ENCODE measurements at regions not wholly inside any gene's neighbourhood (a gene's known extent, or its start where the extent isn't known, plus 50 kb on each side); places are given as distances from the start of the nearest gene placed in this dataset.

- no peak overlapping the region for H3K27ac ChIP-seq (ENCODE audit: low read depth, low read length, poor library complexity, severe bottlenecking)
- H3K79me2 ChIP-seq (ENCODE audit: insufficient read depth, low read length) = no peaks in the 10 kb centered on the region
- no peaks in the 10 kb centered on the region for H4K20me1 ChIP-seq (ENCODE audit: insufficient read depth, low read length)
- H3K4me3 ChIP-seq (ENCODE audit: low read depth, low read length, poor library complexity, severe bottlenecking) = no peak overlapping the region
- TF ChIP-seq EZH2 (IDR thresholded peaks at IDR 0.05; ENCODE audit: borderline replicate concordance, low read length) = no peak
- TF ChIP-seq, protein P1, sequence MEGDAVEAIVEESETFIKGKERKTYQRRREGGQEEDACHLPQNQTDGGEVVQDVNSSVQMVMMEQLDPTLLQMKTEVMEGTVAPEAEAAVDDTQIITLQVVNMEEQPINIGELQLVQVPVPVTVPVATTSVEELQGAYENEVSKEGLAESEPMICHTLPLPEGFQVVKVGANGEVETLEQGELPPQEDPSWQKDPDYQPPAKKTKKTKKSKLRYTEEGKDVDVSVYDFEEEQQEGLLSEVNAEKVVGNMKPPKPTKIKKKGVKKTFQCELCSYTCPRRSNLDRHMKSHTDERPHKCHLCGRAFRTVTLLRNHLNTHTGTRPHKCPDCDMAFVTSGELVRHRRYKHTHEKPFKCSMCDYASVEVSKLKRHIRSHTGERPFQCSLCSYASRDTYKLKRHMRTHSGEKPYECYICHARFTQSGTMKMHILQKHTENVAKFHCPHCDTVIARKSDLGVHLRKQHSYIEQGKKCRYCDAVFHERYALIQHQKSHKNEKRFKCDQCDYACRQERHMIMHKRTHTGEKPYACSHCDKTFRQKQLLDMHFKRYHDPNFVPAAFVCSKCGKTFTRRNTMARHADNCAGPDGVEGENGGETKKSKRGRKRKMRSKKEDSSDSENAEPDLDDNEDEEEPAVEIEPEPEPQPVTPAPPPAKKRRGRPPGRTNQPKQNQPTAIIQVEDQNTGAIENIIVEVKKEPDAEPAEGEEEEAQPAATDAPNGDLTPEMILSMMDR (IDR thresholded peaks at IDR 0.05; ENCODE audit: low read length) = no peak
- no peak overlapping the region for H2AFZ ChIP-seq (ENCODE audit: low read length)
- no peak overlapping the region for H3K4me2 ChIP-seq (ENCODE audit: low read length)
- H3K27me3 ChIP-seq (ENCODE audit: insufficient read depth, low read length) = no peaks in the 10 kb centered on the region
- no peaks in the 10 kb centered on the region for H3K4me1 ChIP-seq (ENCODE audit: insufficient read depth, low read length, severe bottlenecking)
- no peak overlapping the region for H3K9ac ChIP-seq (ENCODE audit: low read length)
- H3F3A ChIP-seq (ENCODE audit: insufficient read depth, low read length) = no peaks in the 10 kb centered on the region
- no peaks in the 10 kb centered on the region for H3K9me2 ChIP-seq (ENCODE audit: low read depth, low read length)
- no peaks in the 10 kb centered on the region for H3K9me3 ChIP-seq (ENCODE audit: low read length)
- H3K36me3 ChIP-seq (ENCODE audit: insufficient read depth, low read length) = no peaks in the 10 kb centered on the region
Observed at GRCh38 chr10:64039198-64039597, 518.0 kb downstream of the REEP3 start.

GRCh38 chr10:64040781-64041180, 519.6 kb downstream of the REEP3 start:
- no peaks in the 10 kb centered on the region for H3K79me2 ChIP-seq (ENCODE audit: insufficient read depth, low read length)
- no peaks in the 10 kb centered on the region for H3F3A ChIP-seq (ENCODE audit: insufficient read depth, low read length)
- no peak overlapping the region for H3K4me3 ChIP-seq (ENCODE audit: low read depth, low read length, poor library complexity, severe bottlenecking)
- no peaks in the 10 kb centered on the region for H3K9me2 ChIP-seq (ENCODE audit: low read depth, low read length)
- H3K27me3 ChIP-seq (ENCODE audit: insufficient read depth, low read length) = no peaks in the 10 kb centered on the region
- no peak overlapping the region for H3K9ac ChIP-seq (ENCODE audit: low read length)
- H3K4me1 ChIP-seq (ENCODE audit: insufficient read depth, low read length, severe bottlenecking) = no peaks in the 10 kb centered on the region
- no peaks in the 10 kb centered on the region for H3K36me3 ChIP-seq (ENCODE audit: insufficient read depth, low read length)
- H4K20me1 ChIP-seq (ENCODE audit: insufficient read depth, low read length) = no peaks in the 10 kb centered on the region
- H3K9me3 ChIP-seq (ENCODE audit: low read length) = no peaks in the 10 kb centered on the region
- H3K4me2 ChIP-seq (ENCODE audit: low read length) = no peak overlapping the region
- no peak overlapping the region for H2AFZ ChIP-seq (ENCODE audit: low read length)
- no peak for TF ChIP-seq EZH2 (IDR thresholded peaks at IDR 0.05; ENCODE audit: borderline replicate concordance, low read length)
- TF ChIP-seq, protein P1 (IDR thresholded peaks at IDR 0.05; ENCODE audit: low read length) = no peak
- H3K27ac ChIP-seq (ENCODE audit: low read depth, low read length, poor library complexity, severe bottlenecking) = no peak overlapping the region

GRCh38 chr10:64041185-64041988, 520.2 kb downstream of the REEP3 start:
- Histone ChIP-seq H3K27me3 (ENCODE audit: insufficient read depth, low read length) (no peaks in the 10 kb centered on the region), H2AFZ (ENCODE audit: low read length) (no peak overlapping the region), H3K9me2 (ENCODE audit: low read depth, low read length) (no peaks in the 10 kb centered on the region), H3K4me2 (ENCODE audit: low read length) (no peak overlapping the region), H3K4me1 (ENCODE audit: insufficient read depth, low read length, severe bottlenecking) (no peaks in the 10 kb centered on the region), H3K36me3 (ENCODE audit: insufficient read depth, low read length) (no peaks in the 10 kb centered on the region), H4K20me1 (ENCODE audit: insufficient read depth, low read length) (no peaks in the 10 kb centered on the region), H3K4me3 (ENCODE audit: low read depth, low read length, poor library complexity, severe bottlenecking) (no peak overlapping the region), H3K9me3 (ENCODE audit: low read length) (no peaks in the 10 kb centered on the region), H3K79me2 (ENCODE audit: insufficient read depth, low read length) (no peaks in the 10 kb centered on the region), H3F3A (ENCODE audit: insufficient read depth, low read length) (no peaks in the 10 kb centered on the region), H3K27ac (ENCODE audit: low read depth, low read length, poor library complexity, severe bottlenecking) (no peak overlapping the region), H3K9ac (ENCODE audit: low read length) (no peak overlapping the region)
- TF ChIP-seq EZH2 (IDR thresholded peaks at IDR 0.05; ENCODE audit: borderline replicate concordance, low read length) = no peak
- TF ChIP-seq, protein P1 (IDR thresholded peaks at IDR 0.05; ENCODE audit: low read length) = peak; percentile 100
